C4-2B (cell line): ENCODE measurements at regions not wholly inside any gene's neighbourhood (a gene's known extent, or its start where the extent isn't known, plus 50 kb on each side); places are given as distances from the start of the nearest gene placed in this dataset.

Experiments used
- H3K27ac ChIP-seq: fragments of 450-650 bp; 2 replicates; pipeline ENCODE4 v1.5.1; 2017
- ZFX ChIP-seq: fragments of 450-650 bp; IDR thresholded peaks from 2 replicates; pipeline ENCODE4 v1.6.1; 2017
- TF ChIP-seq, protein P1 (sequence below): fragments of 450-650 bp; conservative IDR thresholded peaks from 2 replicates; pipeline ENCODE4 v1.5.1; 2017; ENCODE audit warnings: mild to moderate bottlenecking

DNA sequence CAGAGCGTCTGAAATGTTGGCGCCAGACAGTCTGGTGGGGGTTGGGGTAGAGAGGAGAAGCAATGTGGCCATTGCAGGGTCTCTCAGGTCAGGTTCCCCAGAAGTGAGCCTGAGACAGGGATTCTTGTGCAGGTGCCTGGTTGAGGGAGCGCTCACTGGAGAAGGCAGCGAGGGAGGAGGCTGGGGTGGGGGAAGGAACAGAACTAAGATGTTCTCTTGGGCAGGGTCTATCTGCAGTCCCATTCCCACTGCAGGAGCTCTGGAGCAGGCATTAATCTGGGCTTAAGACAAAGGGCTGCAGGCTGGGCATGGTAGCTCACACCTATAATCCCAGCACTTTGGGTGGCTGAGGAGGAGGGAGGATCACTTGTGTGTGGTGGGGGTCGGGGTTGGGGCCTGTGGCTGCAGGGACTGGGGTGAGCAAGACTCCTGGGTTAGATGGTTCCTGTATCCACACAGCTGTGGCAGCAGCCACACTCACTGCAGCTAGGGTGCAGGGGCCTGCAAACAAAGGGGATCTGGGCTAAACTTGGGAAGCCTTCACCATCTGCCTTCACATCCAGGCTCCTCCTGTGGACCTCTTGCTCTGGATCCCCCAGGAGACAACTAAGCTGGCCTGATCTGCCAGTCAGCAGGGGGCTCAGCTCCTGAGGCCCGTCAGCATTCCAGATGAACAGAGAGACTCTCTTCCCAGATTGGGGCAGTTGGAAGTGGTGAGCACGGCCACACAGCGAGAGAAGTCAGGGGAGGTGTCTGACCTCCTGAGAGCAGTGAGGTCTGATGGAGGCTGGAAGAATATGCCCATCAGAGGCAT, 172.5 kb downstream of the ABHD5 start:
- TF ChIP-seq ZFX, result no peak
- TF ChIP-seq, protein P1, sequence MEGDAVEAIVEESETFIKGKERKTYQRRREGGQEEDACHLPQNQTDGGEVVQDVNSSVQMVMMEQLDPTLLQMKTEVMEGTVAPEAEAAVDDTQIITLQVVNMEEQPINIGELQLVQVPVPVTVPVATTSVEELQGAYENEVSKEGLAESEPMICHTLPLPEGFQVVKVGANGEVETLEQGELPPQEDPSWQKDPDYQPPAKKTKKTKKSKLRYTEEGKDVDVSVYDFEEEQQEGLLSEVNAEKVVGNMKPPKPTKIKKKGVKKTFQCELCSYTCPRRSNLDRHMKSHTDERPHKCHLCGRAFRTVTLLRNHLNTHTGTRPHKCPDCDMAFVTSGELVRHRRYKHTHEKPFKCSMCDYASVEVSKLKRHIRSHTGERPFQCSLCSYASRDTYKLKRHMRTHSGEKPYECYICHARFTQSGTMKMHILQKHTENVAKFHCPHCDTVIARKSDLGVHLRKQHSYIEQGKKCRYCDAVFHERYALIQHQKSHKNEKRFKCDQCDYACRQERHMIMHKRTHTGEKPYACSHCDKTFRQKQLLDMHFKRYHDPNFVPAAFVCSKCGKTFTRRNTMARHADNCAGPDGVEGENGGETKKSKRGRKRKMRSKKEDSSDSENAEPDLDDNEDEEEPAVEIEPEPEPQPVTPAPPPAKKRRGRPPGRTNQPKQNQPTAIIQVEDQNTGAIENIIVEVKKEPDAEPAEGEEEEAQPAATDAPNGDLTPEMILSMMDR, result no peak
- H3K27ac ChIP-seq, result no peak overlapping the region

DNA sequence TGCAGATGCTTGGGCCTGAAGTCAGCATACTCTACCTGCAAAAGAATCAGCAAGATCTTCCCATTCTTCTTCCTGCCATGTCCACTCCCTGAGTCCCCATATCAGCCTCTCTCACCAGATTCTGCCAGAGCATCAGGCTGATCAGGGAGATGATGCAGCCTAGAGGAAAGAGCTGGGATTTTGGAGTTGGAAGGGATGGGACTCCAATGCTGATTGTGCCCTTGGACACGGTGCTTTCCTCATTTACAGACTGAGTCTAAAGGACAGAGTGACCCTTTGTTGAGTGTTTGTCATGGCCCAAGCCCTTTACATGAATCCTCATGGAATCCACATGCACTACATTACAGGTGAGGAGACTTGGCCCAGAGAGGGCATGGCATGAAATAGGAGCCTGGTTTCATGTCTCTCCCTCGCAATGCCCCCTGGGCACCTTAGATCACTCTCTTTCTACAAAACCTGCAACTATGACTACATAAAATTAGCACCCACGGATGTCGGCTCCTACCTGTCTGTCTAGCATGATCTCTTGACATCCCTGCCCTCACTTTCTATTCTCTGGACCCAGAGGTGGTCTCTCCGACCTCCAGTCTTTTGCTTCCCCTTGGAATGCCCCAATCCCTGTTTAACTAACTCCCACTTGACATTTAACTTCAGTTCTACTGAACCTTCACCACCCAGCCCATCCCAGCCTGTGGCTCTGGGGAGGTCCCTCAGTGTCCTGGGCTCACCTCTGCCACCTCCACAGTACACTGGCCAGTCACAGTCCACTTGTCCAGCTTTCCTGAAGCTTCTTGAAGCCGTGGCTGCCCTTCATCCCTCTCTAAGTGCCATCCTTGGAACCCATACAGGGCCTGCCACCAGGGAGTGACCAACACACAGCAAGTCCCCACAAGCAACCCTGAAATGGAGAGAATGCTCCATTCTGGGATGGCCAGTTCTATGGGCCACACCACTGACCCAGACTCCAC, 173.5 kb downstream of the ABHD5 start:
- no peak overlapping the region for H3K27ac ChIP-seq
- TF ChIP-seq, protein P1, result no peak
- TF ChIP-seq ZFX, result no peak

DNA sequence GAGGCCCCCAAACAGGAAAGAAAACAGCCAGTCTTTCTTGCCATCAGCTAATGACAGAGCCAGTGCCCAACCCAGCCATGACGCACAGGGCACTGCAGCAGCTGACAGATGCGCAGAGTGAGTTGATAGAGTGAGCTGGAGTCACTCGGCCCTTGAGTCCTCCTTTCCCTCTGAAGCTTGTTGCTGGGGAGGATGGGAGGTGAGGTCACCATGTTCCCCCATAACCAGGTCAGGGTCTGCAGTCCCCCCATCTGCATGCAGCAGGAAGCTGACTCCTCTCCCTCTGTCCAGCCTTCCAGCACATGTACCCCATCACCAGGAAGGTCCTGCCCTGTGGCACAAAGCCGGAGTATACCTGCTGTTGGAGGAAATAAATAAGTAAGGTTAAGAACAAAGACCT, 174.6 kb downstream of the ABHD5 start:
- no peak overlapping the region for H3K27ac ChIP-seq
- TF ChIP-seq, protein P1, result no peak
- no peak for TF ChIP-seq ZFX

DNA sequence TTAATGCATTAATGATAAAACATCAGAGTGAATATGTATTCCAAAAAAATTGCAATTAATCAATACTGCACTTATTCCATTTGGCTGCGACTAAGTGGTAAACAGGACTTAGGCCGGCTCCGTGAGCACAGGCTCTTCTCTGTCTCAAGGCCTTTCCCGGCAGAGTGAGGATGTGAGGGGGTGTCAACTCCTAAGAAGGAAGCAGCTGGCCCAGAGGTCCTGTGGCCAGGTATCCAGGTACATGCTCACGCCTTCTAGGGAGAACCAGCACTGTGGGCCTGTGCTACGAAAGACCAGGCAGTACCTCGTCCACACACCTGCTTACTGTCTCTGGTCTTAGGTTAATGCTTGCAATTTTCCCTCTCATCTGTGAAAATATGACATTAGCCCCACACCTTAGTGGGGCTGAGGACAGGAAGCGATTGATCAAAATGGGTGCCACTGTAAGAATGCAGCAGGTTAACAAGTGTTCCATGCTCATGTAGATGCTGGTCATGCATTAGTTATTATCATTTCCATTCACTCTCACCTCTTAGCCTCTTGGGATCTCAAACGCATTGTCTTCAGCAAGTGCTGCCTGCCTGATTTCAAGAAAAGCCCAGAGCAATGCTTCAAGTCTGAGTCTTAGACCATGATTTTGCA, 175.3 kb downstream of the ABHD5 start:
- no peak for TF ChIP-seq ZFX
- TF ChIP-seq, protein P1, result no peak
- no peak overlapping the region for H3K27ac ChIP-seq

DNA sequence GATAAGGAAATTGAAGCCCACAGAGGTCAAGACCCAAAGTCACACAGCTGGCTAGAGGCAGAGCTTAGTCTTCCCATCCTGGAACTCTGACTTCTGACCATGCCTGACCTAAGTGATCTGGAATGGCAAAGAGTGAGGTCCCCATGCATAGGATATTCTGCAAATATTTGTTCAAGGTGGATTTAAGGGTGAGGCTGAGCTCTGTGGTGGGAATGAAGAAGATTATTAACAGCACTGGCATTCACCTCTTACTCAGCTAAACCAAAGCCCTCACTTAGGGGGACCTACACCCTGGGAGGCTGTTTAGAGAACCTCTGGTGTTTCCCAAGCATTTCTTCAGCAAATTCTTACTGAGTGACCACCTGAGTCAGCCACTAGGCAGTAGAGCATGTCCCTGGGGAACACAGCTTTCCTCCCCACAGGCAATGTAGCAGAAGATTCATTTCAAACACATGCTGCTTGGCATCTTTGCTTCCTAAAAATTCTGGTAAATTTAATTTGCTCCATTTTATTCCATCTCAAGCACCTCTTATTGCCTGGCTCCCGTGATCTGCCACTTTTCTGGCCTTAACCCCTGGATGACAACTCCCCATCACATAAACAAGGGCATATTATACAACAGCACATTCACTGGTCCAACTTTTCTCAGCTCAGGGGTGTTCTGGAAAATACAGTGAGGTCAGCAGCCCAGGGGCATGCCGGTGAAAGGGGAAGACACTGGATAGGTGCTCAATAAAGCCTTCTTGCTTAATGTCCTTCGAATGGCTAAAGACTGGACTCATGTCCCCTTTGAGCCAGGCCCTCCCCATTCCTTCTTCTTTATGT, 176.0 kb downstream of the ABHD5 start:
- no peak overlapping the region for H3K27ac ChIP-seq
- TF ChIP-seq, protein P1, result no peak
- TF ChIP-seq ZFX, result no peak

DNA sequence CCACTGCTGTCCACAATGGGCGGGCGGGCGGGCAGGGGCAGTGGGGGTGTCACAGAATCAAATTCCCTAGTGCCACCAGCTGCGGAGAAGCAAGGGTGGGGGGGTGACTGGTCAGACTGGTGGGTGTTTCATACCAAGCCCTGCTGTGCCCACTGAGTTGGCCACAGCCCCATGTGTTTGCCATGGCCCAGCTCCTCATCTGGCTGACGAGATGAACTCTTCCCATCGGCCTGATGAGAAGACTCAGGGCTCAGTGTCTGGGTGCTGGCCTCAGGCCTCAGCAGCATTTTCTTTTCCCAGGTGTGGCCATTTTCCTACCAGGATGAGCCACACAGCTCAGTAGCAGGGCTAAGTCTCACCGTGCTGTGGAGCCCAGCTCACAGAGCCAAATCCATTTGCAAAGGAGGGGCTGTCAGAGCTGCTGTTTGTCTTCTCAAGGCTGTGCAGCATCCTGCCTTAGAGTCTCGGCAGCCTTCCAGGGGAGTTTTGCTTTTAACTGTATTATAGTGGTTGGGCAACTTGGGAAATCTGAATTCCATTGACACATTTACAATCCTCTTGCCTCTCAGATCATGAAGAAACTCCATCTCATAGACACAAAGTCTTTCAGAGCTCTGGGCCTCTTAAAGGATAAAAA, 176.8 kb downstream of the ABHD5 start:
- TF ChIP-seq ZFX, result no peak
- TF ChIP-seq, protein P1, result no peak
- H3K27ac ChIP-seq, result no peak overlapping the region
